ENCODE measurements at regions not wholly inside any gene's neighbourhood (a gene's known extent, or its start where the extent isn't known, plus 50 kb on each side); places are given as distances from the start of the nearest gene placed in this dataset.

- no peak for DNase-seq
Observed at GRCh38 chr2:18172607-18173006, 294.1 kb downstream of the KCNS3 start.

GRCh38 chr2:18171191-18172139 is 293.0 kb downstream of the KCNS3 start:
- no peak for DNase-seq

- no peak for DNase-seq
Observed at GRCh38 chr2:18170642-18171041, 292.2 kb downstream of the KCNS3 start.

- no peak for DNase-seq
Observed at GRCh38 chr2:18169893-18170175, 291.4 kb downstream of the KCNS3 start.

DNA sequence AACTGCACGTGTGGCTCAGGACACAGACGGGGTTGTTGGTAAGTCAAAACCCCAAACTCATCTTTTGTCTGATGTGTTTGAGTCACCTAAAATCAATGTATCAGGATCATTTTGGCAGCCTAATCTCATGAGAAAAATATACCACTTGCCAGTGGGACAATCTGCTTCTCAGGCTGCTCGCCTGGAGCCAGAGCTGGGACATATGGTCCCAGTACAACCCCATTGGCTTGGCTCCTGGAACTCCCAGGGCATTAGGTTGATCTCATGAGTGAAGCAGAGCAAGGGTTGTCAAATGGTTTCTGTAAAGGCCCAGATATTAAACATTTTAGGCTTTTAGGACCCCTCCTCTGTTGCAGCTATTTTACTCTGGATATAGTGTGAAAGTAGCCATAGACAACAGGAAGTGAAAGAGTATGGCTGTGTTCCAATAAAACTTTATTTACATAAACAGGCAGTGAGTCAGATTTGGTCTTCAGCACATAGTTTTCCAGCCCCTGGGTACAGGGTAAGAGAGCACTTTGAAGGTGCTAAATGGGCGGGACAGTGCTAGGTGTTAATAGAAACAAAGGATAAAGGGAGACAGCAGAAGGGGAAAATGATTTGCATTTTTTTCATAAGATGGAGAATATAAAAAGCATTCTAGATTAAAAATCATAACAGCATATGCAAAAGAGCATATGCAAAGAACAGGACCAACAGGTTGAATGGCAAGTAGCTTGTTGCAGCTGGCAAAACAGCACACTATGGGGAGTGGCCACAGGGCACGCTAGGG is 290.8 kb downstream of the KCNS3 start:
- no peak for DNase-seq

- no peak for DNase-seq
Observed at GRCh38 chr2:18167871-18168270, 289.4 kb downstream of the KCNS3 start.

DNA sequence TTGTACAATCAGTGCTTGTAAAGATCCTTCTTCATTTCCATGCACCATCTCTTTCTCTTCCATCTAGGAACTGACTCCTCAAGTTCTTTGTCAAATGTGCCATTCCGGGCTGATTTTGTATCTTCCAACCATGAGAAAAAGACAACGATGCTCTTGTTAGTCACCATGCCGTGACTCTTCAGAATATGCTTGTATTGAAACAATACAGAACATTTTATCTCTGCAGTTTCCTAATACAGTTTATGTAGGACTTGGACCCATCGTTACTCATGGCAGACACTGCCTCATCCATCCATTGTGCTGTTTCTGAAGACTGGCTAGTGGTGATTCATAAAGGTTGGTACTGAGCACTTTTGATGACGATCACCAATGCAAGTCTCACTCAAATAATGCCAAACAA is 283.2 kb downstream of the KCNS3 start:
- DNase-seq = no peak

- no peak for DNase-seq
Observed at GRCh38 chr2:18159896-18160295, 281.4 kb downstream of the KCNS3 start.

DNA sequence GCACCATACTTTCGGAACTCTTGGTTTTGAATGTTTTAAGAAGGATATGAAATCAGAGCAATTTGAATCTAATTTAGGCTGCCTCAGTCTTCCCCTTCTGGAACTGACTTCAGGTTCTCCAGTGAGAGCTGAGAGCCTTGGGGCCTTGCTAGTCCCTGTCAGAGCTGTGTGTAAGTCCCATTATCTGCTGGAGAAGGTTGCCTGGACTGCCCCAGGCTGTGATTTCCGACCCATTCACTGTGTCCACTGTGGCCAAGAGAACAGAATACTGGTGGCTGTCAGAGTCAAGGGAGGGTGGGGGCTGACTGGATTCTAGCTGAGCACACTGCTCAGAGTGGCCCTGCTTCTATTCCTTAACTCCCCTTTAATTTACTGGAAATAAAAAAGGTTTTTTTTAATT is 278.0 kb downstream of the KCNS3 start:
- no peak for DNase-seq

DNA sequence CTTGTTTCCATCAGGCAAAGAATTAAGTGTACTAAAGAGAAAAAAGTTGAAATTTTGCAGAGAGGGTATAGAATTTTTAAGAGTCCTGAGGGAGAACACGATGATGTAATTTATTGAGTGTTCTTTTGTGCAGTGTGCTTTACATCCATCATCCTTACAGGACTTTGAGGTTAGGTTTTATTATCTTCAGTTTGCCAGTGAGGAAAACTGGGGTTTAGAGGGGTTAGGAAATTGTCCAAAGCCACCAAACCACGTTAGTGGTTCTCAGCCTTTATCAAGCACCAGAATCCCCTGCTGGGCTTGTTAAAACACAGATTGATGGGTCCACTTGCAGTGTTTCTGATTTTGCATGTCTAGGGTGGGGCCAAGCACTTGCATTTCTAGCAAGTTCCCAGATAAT is 277.5 kb downstream of the KCNS3 start:
- DNase-seq = no peak

GRCh38 chr2:18154812-18155211 is 276.3 kb downstream of the KCNS3 start:
- DNase-seq = no peak

GRCh38 chr2:18154259-18154658 is 275.8 kb downstream of the KCNS3 start:
- no peak for DNase-seq

- DNase-seq = no peak
Observed at GRCh38 chr2:18153741-18154140, 275.3 kb downstream of the KCNS3 start.

- DNase-seq = no peak
Observed at GRCh38 chr2:18151237-18151636, 272.8 kb downstream of the KCNS3 start.

GRCh38 chr2:18149660-18150246 is 271.3 kb downstream of the KCNS3 start:
- DNase-seq = peak; percentile 12 to 47

DNA sequence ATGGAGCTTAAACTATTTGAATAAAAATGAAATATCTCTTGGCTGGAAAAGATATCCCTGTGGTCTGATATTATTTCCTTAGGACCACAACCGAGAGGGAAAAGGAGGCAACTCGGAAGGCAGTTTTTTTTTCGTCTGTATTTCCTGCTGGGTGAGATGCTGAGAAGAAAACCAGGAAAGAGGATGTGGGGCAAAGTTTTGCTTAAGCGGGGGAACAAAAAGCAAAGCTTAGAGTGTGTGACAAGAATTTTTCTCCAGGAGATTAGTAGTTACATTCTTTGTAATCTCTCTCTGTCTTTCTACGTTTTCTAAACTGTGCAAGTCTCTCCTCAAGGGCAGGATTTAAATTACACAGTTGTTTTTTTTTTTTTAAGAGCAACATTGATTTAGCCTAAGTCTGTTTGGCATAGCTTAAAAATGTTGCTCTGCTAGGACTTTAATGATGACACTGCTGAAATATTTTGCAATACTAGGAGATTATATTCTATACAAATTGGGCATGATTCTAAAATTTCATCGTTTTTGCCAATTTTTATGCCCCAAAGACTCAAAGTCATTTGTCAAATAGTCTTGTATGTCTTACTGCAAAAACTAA is 258.5 kb downstream of the KCNS3 start:
- DNase-seq = no peak

GRCh38 chr2:18133310-18133709 is 254.8 kb downstream of the KCNS3 start:
- DNase-seq = no peak

- DNase-seq = no peak
Observed at GRCh38 chr2:18132697-18133096, 254.2 kb downstream of the KCNS3 start.

DNA sequence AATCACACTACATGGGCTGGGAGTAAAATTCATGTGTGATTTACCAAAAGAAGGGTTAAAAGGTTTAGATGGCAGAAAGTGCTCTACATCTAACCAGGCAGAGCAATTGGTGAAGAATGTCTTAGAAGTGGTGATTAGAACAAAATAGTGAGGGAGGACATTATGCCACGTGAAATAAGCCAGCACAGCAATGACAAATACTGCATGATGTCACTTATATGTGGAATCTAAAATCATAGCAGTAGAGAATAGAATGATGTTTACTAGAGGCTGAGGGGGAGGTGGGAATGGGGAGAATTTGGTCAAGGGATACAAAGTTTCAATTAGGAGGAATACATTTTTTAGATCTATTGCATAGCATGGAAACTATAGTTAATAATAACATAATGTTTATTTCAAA is 253.3 kb downstream of the KCNS3 start:
- no peak for DNase-seq

DNA sequence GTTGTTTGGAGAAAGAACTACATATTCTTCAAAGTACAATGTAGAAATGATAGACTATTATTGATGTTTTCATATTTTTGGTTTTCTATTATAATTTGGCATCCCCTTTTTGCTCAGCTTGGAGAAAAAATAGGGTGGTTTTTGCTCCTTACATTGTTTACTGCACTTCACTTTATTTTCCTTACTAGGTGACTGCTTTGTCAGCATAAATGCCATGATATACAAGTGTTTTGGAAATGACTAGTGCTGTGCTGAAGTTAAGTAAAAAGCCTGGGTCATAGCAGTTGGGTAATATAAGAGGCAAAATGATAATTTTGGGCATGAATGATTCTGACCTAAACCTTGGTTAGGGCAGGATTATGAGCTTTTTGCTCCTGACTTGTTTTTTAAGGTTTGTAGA is 250.9 kb downstream of the KCNS3 start:
- no peak for DNase-seq

DNA sequence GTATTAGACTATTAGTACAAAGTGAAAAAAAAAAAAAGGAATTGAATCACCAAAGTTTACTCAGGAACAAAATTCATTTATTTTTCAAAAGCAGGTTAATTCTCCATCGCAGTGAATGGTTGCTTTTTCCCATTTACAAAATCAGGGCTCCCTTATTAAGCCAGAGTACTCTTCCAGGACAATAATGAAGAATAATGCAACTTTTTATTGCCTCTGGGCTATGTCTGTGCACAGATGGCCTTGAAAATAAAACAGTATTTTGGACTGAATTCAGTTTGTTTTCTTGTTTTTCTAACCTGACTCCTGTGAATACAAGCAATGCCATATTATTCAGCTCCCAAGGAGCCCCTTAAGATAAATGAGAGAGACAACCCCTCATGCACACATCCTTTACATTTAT is 246.8 kb downstream of the KCNS3 start:
- DNase-seq = no peak

GRCh38 chr2:18124116-18124835 is 245.8 kb downstream of the KCNS3 start:
- DNase-seq = no peak

DNA sequence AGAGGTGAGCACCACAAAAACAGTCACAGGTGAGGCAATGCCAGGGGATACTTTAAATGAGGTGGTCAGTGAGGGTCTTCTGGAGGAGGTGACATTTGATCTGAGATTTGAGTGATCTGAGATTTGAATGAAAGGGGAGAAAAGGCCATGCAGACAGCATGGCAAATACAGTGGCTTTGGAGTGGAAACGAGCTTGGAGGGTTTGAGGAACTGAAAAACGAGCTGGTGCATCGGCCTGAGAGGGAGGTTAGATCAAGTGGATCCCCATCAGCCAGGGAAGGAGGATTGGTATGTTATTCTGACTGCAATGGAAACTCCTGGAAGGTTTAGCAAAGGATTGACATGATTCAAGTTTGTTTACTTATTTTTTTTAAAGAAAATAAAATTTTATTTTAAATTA is 245.1 kb downstream of the KCNS3 start:
- no peak for DNase-seq

All from SW 1271 (cell line).